K562 (cell line): ENCODE measurements at regions not wholly inside any gene's neighbourhood (a gene's known extent, or its start where the extent isn't known, plus 50 kb on each side); places are given as distances from the start of the nearest gene placed in this dataset.

Experiments used
- BCOR ChIP-seq: fragments of 450-650 bp; IDR thresholded peaks from 2 replicates; pipeline ENCODE4 v1.6.1; 2016
- BRCA1 ChIP-seq, 2 experiments: fragments of 450-650 bp in 1 of 2; sonication (generic) in 1 of 2; formaldehyde crosslinking in 1 of 2; IDR thresholded peaks; 2 replicates each; pipeline versions ENCODE4 v1.5.0 to v1.6.1; 2017 to 2020; ENCODE audit warnings: mild to moderate bottlenecking in 1 of 2, missing genetic modification reagents in 1 of 2
- HMGN3 ChIP-seq: IDR thresholded peaks from 2 replicates; pipeline ENCODE4 v1.6.1; 2011; ENCODE audit warnings: borderline replicate concordance, low read depth, mild to moderate bottlenecking, mixed read lengths, low read length; ENCODE audit not compliant: insufficient read length; ENCODE audit errors: extremely low read depth
- MTF1 ChIP-seq: fragments of 250-450 bp; sonication (Bioruptor Pico); IDR thresholded peaks from 2 replicates; pipeline ENCODE4 v1.9.0; 2021; ENCODE audit warnings: moderate library complexity, mild to moderate bottlenecking, inconsistent platforms, borderline replicate concordance
- NFIC ChIP-seq: fragments of 450-650 bp; IDR thresholded peaks from 2 replicates; pipeline ENCODE4 v1.6.1; 2017; ENCODE audit warnings: mild to moderate bottlenecking, inconsistent platforms
- POLR3A ChIP-seq: IDR thresholded peaks from 2 replicates; pipeline ENCODE4 v1.6.1; 2011; ENCODE audit warnings: borderline replicate concordance, mild to moderate bottlenecking, moderate library complexity; ENCODE audit not compliant: insufficient read length, insufficient read depth; ENCODE audit errors: extremely low read depth
- RBM22 ChIP-seq: fragments of 200-400 bp; formaldehyde crosslinking; IDR thresholded peaks from 2 replicates; pipeline ENCODE4 v1.6.1; 2018; ENCODE audit warnings: low read length, low read depth; ENCODE audit not compliant: poor library complexity, severe bottlenecking
- SMARCA4 ChIP-seq: fragments of 450-650 bp; IDR thresholded peaks from 2 replicates; pipeline ENCODE4 v1.6.1; 2016
- XRCC4 ChIP-seq: IDR thresholded peaks from one replicate; pipeline ENCODE4 v1.6.1; 2011; ENCODE audit not compliant: insufficient read depth, insufficient read length; ENCODE audit errors: extremely low read depth
- ZBTB8A ChIP-seq: fragments of 450-650 bp; IDR thresholded peaks from 2 replicates; pipeline ENCODE4 v1.6.1; 2018; ENCODE audit warnings: mild to moderate bottlenecking, moderate library complexity; ENCODE audit not compliant: partially characterized antibody
- ZNF354B ChIP-seq: fragments of 250-450 bp; sonication (Bioruptor Pico); IDR thresholded peaks from 2 replicates; pipeline ENCODE4 v1.4.0; 2020
- ZNF584 ChIP-seq: fragments of 200-800 bp; sonication (Bioruptor generic); IDR thresholded peaks from 2 replicates; pipeline ENCODE4 v1.6.1; 2016; ENCODE audit warnings: low read depth, mild to moderate bottlenecking, missing genetic modification characterization, missing compliant biosample characterization
- ZNF785 ChIP-seq: fragments of 250-450 bp; sonication (Bioruptor Pico); IDR thresholded peaks from 2 replicates; pipeline ENCODE4 v1.4.0; 2020; ENCODE audit warnings: mild to moderate bottlenecking
- TF ChIP-seq, protein P1 (sequence below), 2 experiments: fragments of 450-650 bp in 1 of 2; sonication (generic) in 1 of 2; formaldehyde crosslinking; conservative IDR thresholded peaks; 2 replicates each; pipeline versions ENCODE4 v1.4.0 to v1.8.1; 2020 to 2022; ENCODE audit warnings: mild to moderate bottlenecking in 1 of 2, missing genetic modification reagents in 1 of 2
- TF ChIP-seq, protein P2 (sequence below): fragments of 450-650 bp; formaldehyde crosslinking; IDR thresholded peaks from 2 replicates; pipeline ENCODE4 v1.4.0; 2022; ENCODE audit warnings: missing genetic modification characterization
- TF ChIP-seq, protein P3 (sequence below): fragments of 250-450 bp; sonication (Bioruptor Pico); IDR thresholded peaks from 2 replicates; pipeline ENCODE4 v1.9.0; 2021; ENCODE audit warnings: mild to moderate bottlenecking, inconsistent platforms
- TF ChIP-seq, protein P4 (sequence below), 2 experiments: fragments of 250-450 bp in 1 of 2; fragments of 450-650 bp in 1 of 2; sonication (Bioruptor Pico) in 1 of 2; IDR thresholded peaks; 2 replicates each; pipeline versions ENCODE4 v1.6.1 to v1.8.0; 2016 to 2021; ENCODE audit warnings: mild to moderate bottlenecking in 2 of 2, moderate library complexity in 2 of 2, missing compliant biosample characterization in 1 of 2, missing genetic modification characterization in 1 of 2

DNA sequence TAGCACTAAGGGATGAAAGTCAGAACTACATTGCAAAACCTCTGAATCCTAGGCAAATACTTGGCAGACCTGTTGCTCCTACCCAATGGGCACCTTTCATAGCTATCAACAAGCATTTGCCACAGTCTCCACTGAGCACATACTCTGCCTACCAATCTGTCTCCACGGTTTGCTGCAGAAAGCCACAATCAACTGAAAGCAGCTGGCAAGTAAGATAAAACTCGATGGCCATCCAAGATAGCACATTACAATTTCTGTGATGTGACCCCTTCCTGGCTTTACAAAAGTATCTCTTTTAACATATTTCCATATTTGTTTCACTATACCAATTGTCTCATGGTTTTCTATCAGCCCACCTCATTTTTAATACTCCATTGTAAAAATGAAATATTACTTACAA is 1060.5 kb upstream of the INTU start (continued):
- TF ChIP-seq, protein P1, sequence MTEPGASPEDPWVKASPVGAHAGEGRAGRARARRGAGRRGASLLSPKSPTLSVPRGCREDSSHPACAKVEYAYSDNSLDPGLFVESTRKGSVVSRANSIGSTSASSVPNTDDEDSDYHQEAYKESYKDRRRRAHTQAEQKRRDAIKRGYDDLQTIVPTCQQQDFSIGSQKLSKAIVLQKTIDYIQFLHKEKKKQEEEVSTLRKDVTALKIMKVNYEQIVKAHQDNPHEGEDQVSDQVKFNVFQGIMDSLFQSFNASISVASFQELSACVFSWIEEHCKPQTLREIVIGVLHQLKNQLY (CRISPR knock-in tag; conservative IDR thresholded peaks at IDR 0.05), result no peak
- no peak for TF ChIP-seq BRCA1 (IDR thresholded peaks at IDR 0.05)
- TF ChIP-seq BRCA1 (CRISPR knock-in tag; IDR thresholded peaks at IDR 0.05), result no peak
- no peak for TF ChIP-seq HMGN3
- TF ChIP-seq, protein P2, sequence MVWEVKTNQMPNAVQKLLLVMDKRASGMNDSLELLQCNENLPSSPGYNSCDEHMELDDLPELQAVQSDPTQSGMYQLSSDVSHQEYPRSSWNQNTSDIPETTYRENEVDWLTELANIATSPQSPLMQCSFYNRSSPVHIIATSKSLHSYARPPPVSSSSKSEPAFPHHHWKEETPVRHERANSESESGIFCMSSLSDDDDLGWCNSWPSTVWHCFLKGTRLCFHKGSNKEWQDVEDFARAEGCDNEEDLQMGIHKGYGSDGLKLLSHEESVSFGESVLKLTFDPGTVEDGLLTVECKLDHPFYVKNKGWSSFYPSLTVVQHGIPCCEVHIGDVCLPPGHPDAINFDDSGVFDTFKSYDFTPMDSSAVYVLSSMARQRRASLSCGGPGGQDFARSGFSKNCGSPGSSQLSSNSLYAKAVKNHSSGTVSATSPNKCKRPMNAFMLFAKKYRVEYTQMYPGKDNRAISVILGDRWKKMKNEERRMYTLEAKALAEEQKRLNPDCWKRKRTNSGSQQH, result no peak
- TF ChIP-seq ZNF584 (CRISPR knock-in tag), result no peak
- TF ChIP-seq ZBTB8A, result no peak
- peak; percentile 73 for TF ChIP-seq SMARCA4
- no peak for TF ChIP-seq MTF1
- no peak for TF ChIP-seq XRCC4
- TF ChIP-seq BCOR, result no peak
- no peak for TF ChIP-seq POLR3A
- TF ChIP-seq ZNF354B (CRISPR knock-in tag), result no peak
- TF ChIP-seq, protein P3, sequence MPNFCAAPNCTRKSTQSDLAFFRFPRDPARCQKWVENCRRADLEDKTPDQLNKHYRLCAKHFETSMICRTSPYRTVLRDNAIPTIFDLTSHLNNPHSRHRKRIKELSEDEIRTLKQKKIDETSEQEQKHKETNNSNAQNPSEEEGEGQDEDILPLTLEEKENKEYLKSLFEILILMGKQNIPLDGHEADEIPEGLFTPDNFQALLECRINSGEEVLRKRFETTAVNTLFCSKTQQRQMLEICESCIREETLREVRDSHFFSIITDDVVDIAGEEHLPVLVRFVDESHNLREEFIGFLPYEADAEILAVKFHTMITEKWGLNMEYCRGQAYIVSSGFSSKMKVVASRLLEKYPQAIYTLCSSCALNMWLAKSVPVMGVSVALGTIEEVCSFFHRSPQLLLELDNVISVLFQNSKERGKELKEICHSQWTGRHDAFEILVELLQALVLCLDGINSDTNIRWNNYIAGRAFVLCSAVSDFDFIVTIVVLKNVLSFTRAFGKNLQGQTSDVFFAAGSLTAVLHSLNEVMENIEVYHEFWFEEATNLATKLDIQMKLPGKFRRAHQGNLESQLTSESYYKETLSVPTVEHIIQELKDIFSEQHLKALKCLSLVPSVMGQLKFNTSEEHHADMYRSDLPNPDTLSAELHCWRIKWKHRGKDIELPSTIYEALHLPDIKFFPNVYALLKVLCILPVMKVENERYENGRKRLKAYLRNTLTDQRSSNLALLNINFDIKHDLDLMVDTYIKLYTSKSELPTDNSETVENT (CRISPR knock-in tag), result no peak
- TF ChIP-seq ZNF785, result no peak
- TF ChIP-seq RBM22, result no peak
- TF ChIP-seq, protein P4, sequence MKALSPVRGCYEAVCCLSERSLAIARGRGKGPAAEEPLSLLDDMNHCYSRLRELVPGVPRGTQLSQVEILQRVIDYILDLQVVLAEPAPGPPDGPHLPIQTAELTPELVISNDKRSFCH (CRISPR knock-in tag; IDR thresholded peaks at IDR 0.05), result no peak
- TF ChIP-seq, protein P4 (tag; IDR thresholded peaks at IDR 0.05), result no peak
- TF ChIP-seq NFIC, result 0 out of 2 replicates have a peak, but pooled peaks have one; percentile 32
